H9 (cell line): ENCODE measurements at regions not wholly inside any gene's neighbourhood (a gene's known extent, or its start where the extent isn't known, plus 50 kb on each side); places are given as distances from the start of the nearest gene placed in this dataset.

ENCODE experiments used
- DNase-seq: peaks from one replicate; pipeline ENCODE4 v3.0.0-alpha.2; 2017
- H2AFZ ChIP-seq: one replicate; pipeline ENCODE4 v1.6.1; 2013; ENCODE audit warnings: mild to moderate bottlenecking, low read length, control low read depth, moderate library complexity
- H2AK5ac ChIP-seq: 2 replicates; pipeline ENCODE4 v1.6.1; 2013; ENCODE audit warnings: low read length, control low read depth, mixed read lengths; ENCODE audit not compliant: insufficient read length
- H2BK120ac ChIP-seq: one replicate; pipeline ENCODE4 v1.6.1; 2013; ENCODE audit warnings: low read depth, mild to moderate bottlenecking, low read length, control low read depth, inconsistent platforms; ENCODE audit not compliant: poor library complexity, severe bottlenecking
- H2BK12ac ChIP-seq: 2 replicates; pipeline ENCODE4 v1.6.1; 2013; ENCODE audit warnings: low read length, control low read depth, mixed read lengths, low read depth; ENCODE audit not compliant: insufficient read length
- H2BK15ac ChIP-seq: 2 replicates; pipeline ENCODE4 v1.6.1; 2013; ENCODE audit warnings: low read depth, low read length, control low read depth
- H2BK20ac ChIP-seq: one replicate; pipeline ENCODE4 v1.6.1; 2013; ENCODE audit warnings: low read depth, mild to moderate bottlenecking, low read length, control low read depth, inconsistent platforms; ENCODE audit not compliant: poor library complexity, severe bottlenecking
- H2BK5ac ChIP-seq: 2 replicates; pipeline ENCODE4 v1.6.1; 2013; ENCODE audit warnings: low read length, control low read depth, mixed read lengths; ENCODE audit not compliant: insufficient read length
- H3K14ac ChIP-seq: 2 replicates; pipeline ENCODE4 v1.6.1; 2013; ENCODE audit warnings: low read length, control low read depth; ENCODE audit not compliant: insufficient read depth
- H3K18ac ChIP-seq: 2 replicates; pipeline ENCODE4 v1.6.1; 2013; ENCODE audit warnings: low read depth, mild to moderate bottlenecking, mixed read lengths, low read length, control low read depth; ENCODE audit not compliant: insufficient read length
- H3K23ac ChIP-seq: 2 replicates; pipeline ENCODE4 v1.6.1; 2013; ENCODE audit warnings: low read length, control low read depth, mixed read lengths, low read depth; ENCODE audit not compliant: insufficient read length
- H3K23me2 ChIP-seq: 2 replicates; pipeline ENCODE4 v1.6.1; 2013; ENCODE audit warnings: low read depth, mild to moderate bottlenecking, mixed read lengths, low read length, control low read depth; ENCODE audit not compliant: insufficient read length, poor library complexity, severe bottlenecking
- H3K27ac ChIP-seq: 2 replicates; pipeline ENCODE4 v1.5.1; 2013; ENCODE audit warnings: low read length, control low read depth, mixed read lengths, low read depth; ENCODE audit not compliant: insufficient read length
- H3K27me3 ChIP-seq: 2 replicates; pipeline ENCODE4 v1.6.1; 2013; ENCODE audit warnings: low read length, control low read depth, inconsistent platforms; ENCODE audit not compliant: insufficient read depth
- H3K4ac ChIP-seq: 2 replicates; pipeline ENCODE4 v1.6.1; 2013; ENCODE audit warnings: low read depth, mild to moderate bottlenecking, control low read depth, inconsistent platforms, low read length, moderate library complexity
- H3K4me1 ChIP-seq: 2 replicates; pipeline ENCODE4 v1.6.1; 2013; ENCODE audit warnings: low read length, control low read depth, inconsistent platforms; ENCODE audit not compliant: insufficient read depth
- H3K4me2 ChIP-seq: 2 replicates; pipeline ENCODE4 v1.6.1; 2013; ENCODE audit warnings: low read length, control low read depth, mixed read lengths; ENCODE audit not compliant: insufficient read length, insufficient read depth
- H3K56ac ChIP-seq: 2 replicates; pipeline ENCODE4 v1.6.1; 2013; ENCODE audit warnings: low read depth, mild to moderate bottlenecking, mixed read lengths, low read length, control low read depth; ENCODE audit not compliant: insufficient read length
- H3K79me1 ChIP-seq: 2 replicates; pipeline ENCODE4 v1.6.1; 2013; ENCODE audit warnings: low read depth, mild to moderate bottlenecking, moderate library complexity, low read length, control low read depth, inconsistent platforms; ENCODE audit not compliant: insufficient read depth, poor library complexity, severe bottlenecking
- H3K79me2 ChIP-seq: 2 replicates; pipeline ENCODE4 v1.6.1; 2013; ENCODE audit warnings: low read length, control low read depth, inconsistent platforms; ENCODE audit not compliant: insufficient read depth
- H3K9ac ChIP-seq: 2 replicates; pipeline ENCODE4 v1.6.1; 2013; ENCODE audit warnings: low read length, control low read depth, mixed read lengths; ENCODE audit not compliant: insufficient read length; ENCODE audit errors: extremely low read depth
- H3K9me3 ChIP-seq: one replicate; pipeline ENCODE4 v1.6.1; 2013; ENCODE audit warnings: low read depth, low read length, inconsistent platforms; ENCODE audit not compliant: control insufficient read depth
- H3T11ph ChIP-seq: one replicate; pipeline ENCODE4 v1.6.1; 2013; ENCODE audit warnings: mild to moderate bottlenecking, low read length, control low read depth, inconsistent platforms
- H4K20me1 ChIP-seq: one replicate; pipeline ENCODE4 v1.6.1; 2013; ENCODE audit not compliant: control insufficient read depth, insufficient read length, insufficient read depth
- H4K5ac ChIP-seq: 2 replicates; pipeline ENCODE4 v1.6.1; 2013; ENCODE audit warnings: low read depth, mild to moderate bottlenecking, mixed read lengths, low read length, control low read depth; ENCODE audit not compliant: insufficient read length
- H4K8ac ChIP-seq: replicated peaks from 2 replicates; pipeline ENCODE4 v1.6.1; 2013; ENCODE audit warnings: low read length, control low read depth, mixed read lengths, low read depth; ENCODE audit not compliant: insufficient read length
- H4K91ac ChIP-seq: 2 replicates; pipeline ENCODE4 v1.6.1; 2013; ENCODE audit warnings: low read depth, mild to moderate bottlenecking, moderate library complexity, mixed read lengths, low read length, control low read depth; ENCODE audit not compliant: insufficient read length
- H3K27ac Mint-ChIP-seq, 3 experiments: 2 replicates in 2 of 3; 3 replicates in 1 of 3; pipeline ENCODE4 v1.8.0; 2020 to 2021; ENCODE audit warnings: mixed read lengths in 3 of 3, mild to moderate bottlenecking in 1 of 3, moderate library complexity in 1 of 3
- H3K27me3 Mint-ChIP-seq: 2 replicates; pipeline ENCODE4 v1.8.0; 2021; ENCODE audit warnings: low read depth, mild to moderate bottlenecking, moderate library complexity, mixed read lengths
- H3K36me3 Mint-ChIP-seq, 3 experiments: 2 replicates in 2 of 3; 3 replicates in 1 of 3; pipeline ENCODE4 v1.8.0; 2020 to 2021; ENCODE audit warnings: low read depth in 3 of 3, mixed read lengths in 3 of 3; ENCODE audit not compliant: insufficient read depth in 1 of 3
- H3K4me1 Mint-ChIP-seq, 2 experiments: 2 replicates each; pipeline ENCODE4 v1.8.0; 2020; ENCODE audit warnings: mixed read lengths in 2 of 2
- H3K4me3 Mint-ChIP-seq, 2 experiments: 2 replicates in 1 of 2; 3 replicates in 1 of 2; pipeline ENCODE4 v1.8.0; 2020 to 2021; ENCODE audit warnings: mild to moderate bottlenecking in 2 of 2, mixed read lengths in 2 of 2, moderate library complexity in 1 of 2
- H3K9me3 Mint-ChIP-seq, 2 experiments: 2 replicates in 1 of 2; 3 replicates in 1 of 2; pipeline ENCODE4 v1.8.0; 2020; ENCODE audit warnings: mild to moderate bottlenecking in 2 of 2, mixed read lengths in 2 of 2, moderate library complexity in 1 of 2
- CTCF ChIP-seq: fragments of 200-600 bp; sonication (generic); conservative IDR thresholded peaks from 3 replicates; pipeline ENCODE4 v1.8.0; 2021; ENCODE audit warnings: antibody characterized with exemption, mild to moderate bottlenecking
- WGBS: extraction: QIAGEN DNeasy Blood & Tissue Kit; methylation state at CpG from one replicate; pipeline ENCODE4 v1.1.7; 2013; ENCODE audit warnings: missing lambda C conversion rate, low lambda C conversion rate, mixed read lengths; ENCODE audit not compliant: insufficient read length; ENCODE audit errors: extremely low coverage; 5-methylcytosine and 5-hydroxymethylcytosine counted together

DNA sequence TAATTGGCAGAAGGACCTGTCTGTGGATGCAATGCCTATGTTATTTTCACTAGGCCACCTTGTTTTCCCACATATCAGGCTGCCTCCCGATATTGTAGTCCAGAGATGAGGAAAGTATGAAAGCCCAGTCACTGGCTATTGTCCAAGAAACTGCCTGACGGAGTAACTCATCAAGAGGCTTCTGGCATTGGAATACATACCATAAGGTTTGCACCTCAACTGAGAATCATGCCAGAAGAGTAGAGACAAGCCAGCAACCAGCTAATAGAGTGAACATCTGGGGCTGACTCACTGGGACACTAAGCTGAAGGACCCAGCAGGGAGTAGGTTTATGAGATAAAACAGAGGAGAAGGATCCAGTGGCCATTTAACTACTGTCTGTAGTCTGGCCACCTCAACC lies 137.2 kb upstream of the FST start:
- no peak for DNase-seq

More for the DNA sequence above, 137.2 kb upstream of the FST start:
- no CpG with 5 or more reads among the region's 2 CpGs for WGBS
- Mint-ChIP-seq H3K4me1 (no peaks in the 10 kb centered on the region), H3K27me3 (no peaks in the 10 kb centered on the region), H3K36me3 (0 out of 7 replicates have a peak, but pooled peaks cover 0 to 4% (median 0%) of the 10 kb centered on the region in 3 experiments), H3K27ac (no peak overlapping the region), H3K9me3 (peaks cover 5 to 6% of the 10 kb centered on the region in 2 experiments; a peak in 4 of 5 replicates), H3K4me3 (no peak overlapping the region)
- Histone ChIP-seq H2BK20ac (no peak overlapping the region), H4K91ac (no peak overlapping the region), H3K79me1 (no peaks in the 10 kb centered on the region), H3K9me3 (no peaks in the 10 kb centered on the region), H2BK120ac (no peak overlapping the region), H3K4me2 (no peak overlapping the region), H3K4me1 (no peaks in the 10 kb centered on the region), H2BK12ac (no peak overlapping the region), H3T11ph (no peak overlapping the region), H3K23me2 (no peaks in the 10 kb centered on the region), H3K4ac (no peak overlapping the region), H3K14ac (no peak overlapping the region), H2BK15ac (no peak overlapping the region), H4K5ac (no peak overlapping the region), H2BK5ac (no peak overlapping the region), H4K8ac (no peak overlapping the region), H3K9ac (no peak overlapping the region), H4K20me1 (no peaks in the 10 kb centered on the region), H3K27ac (no peak overlapping the region), H3K56ac (no peak overlapping the region), H3K79me2 (no peaks in the 10 kb centered on the region), H3K23ac (no peak overlapping the region), H3K27me3 (no peaks in the 10 kb centered on the region), H3K18ac (no peak overlapping the region), H2AFZ (no peak overlapping the region), H2AK5ac (no peak overlapping the region)
- TF ChIP-seq CTCF = no peak
